Liver (tissue), 7 donors: ENCODE measurements at regions not wholly inside any gene's neighbourhood (a gene's known extent, or its start where the extent isn't known, plus 50 kb on each side); places are given as distances from the start of the nearest gene placed in this dataset.
A peak's percentile ranks its signal among the peaks of the same experiment; 100 is the strongest.

Experiments
- DNase-seq: peaks from one replicate; pipeline ENCODE4 v3.0.0-alpha.2; 2017; ENCODE audit warnings: low spot score
- H3K27ac ChIP-seq, 2 donors: one replicate each; pipeline ENCODE4 v1.7.0; 2013; ENCODE audit warnings: inconsistent platforms in 2 of 2, low read length in 2 of 2, control low read depth in 1 of 2, low read depth in 1 of 2, mild to moderate bottlenecking in 1 of 2
- H3K27me3 ChIP-seq, 4 donors: one replicate each; pipeline versions ENCODE4 v1.6.1 to v1.7.0; 2013; ENCODE audit warnings: low read length in 3 of 4, inconsistent platforms in 1 of 4, mild to moderate bottlenecking in 1 of 4, moderate library complexity in 1 of 4; ENCODE audit not compliant: control insufficient read depth in 4 of 4, insufficient read depth in 4 of 4
- H3K36me3 ChIP-seq, 4 donors: one replicate each; pipeline versions ENCODE4 v1.6.1 to v1.7.0; 2013; ENCODE audit warnings: low read length in 3 of 4, mild to moderate bottlenecking in 3 of 4, low read depth in 1 of 4, moderate library complexity in 1 of 4; ENCODE audit not compliant: control insufficient read depth in 4 of 4, insufficient read depth in 3 of 4
- H3K4me1 ChIP-seq, 4 donors: one replicate each; pipeline versions ENCODE4 v1.6.1 to v1.7.0; 2013; ENCODE audit warnings: low read length in 3 of 4, mild to moderate bottlenecking in 3 of 4, moderate library complexity in 1 of 4; ENCODE audit not compliant: control insufficient read depth in 4 of 4, insufficient read depth in 4 of 4
- H3K4me3 ChIP-seq, 3 donors: one replicate each; pipeline versions ENCODE4 v1.6.1 to v1.7.0; 2013; ENCODE audit warnings: low read length in 3 of 3, control low read depth in 1 of 3, low read depth in 1 of 3, mild to moderate bottlenecking in 1 of 3
- H3K9ac ChIP-seq, 2 donors: one replicate each; pipeline ENCODE4 v1.7.0; 2013; ENCODE audit warnings: low read length in 2 of 2, mild to moderate bottlenecking in 2 of 2, moderate library complexity in 2 of 2, control low read depth in 1 of 2, low read depth in 1 of 2
- H3K9me3 ChIP-seq, 4 donors: one replicate each; pipeline versions ENCODE4 v1.6.1 to v1.7.0; 2013; ENCODE audit warnings: low read length in 3 of 4; ENCODE audit not compliant: control insufficient read depth in 4 of 4
- ATF3 ChIP-seq: IDR thresholded peaks from 2 replicates; pipeline ENCODE4 v1.6.1; 2016; ENCODE audit warnings: antibody characterized with exemption
- FOXA1 ChIP-seq: IDR thresholded peaks from 2 replicates; pipeline ENCODE4 v1.6.1; 2016; ENCODE audit warnings: antibody characterized with exemption
- FOXA2 ChIP-seq: IDR thresholded peaks from 2 replicates; pipeline ENCODE4 v1.6.1; 2016; ENCODE audit warnings: antibody characterized with exemption
- HNF4A ChIP-seq, 2 donors: conservative IDR thresholded peaks; 2 replicates each; pipeline ENCODE4 v1.6.1; 2016; ENCODE audit warnings: antibody characterized with exemption in 2 of 2, mild to moderate bottlenecking in 2 of 2
- HNF4G ChIP-seq: IDR thresholded peaks from 2 replicates; pipeline ENCODE4 v1.6.1; 2016; ENCODE audit warnings: antibody characterized with exemption
- JUND ChIP-seq, 2 donors: IDR thresholded peaks; 2 replicates each; pipeline ENCODE4 v1.6.1; 2016; ENCODE audit warnings: antibody characterized with exemption in 2 of 2
- MAX ChIP-seq: IDR thresholded peaks from 2 replicates; pipeline ENCODE4 v1.6.1; 2016; ENCODE audit warnings: antibody characterized with exemption
- NR2F2 ChIP-seq: IDR thresholded peaks from 2 replicates; pipeline ENCODE4 v1.6.1; 2016; ENCODE audit warnings: antibody characterized with exemption
- RAD21 ChIP-seq, 2 donors: IDR thresholded peaks; 2 replicates each; pipeline ENCODE4 v1.6.1; 2016; ENCODE audit warnings: antibody characterized with exemption in 2 of 2, mild to moderate bottlenecking in 2 of 2
- REST ChIP-seq: IDR thresholded peaks from 2 replicates; pipeline ENCODE4 v1.6.1; 2016; ENCODE audit warnings: antibody characterized with exemption, mild to moderate bottlenecking
- RXRA ChIP-seq, 2 donors: IDR thresholded peaks; 2 replicates each; pipeline ENCODE4 v1.6.1; 2017 to 2018; ENCODE audit warnings: antibody characterized with exemption in 2 of 2, mild to moderate bottlenecking in 1 of 2
- SP1 ChIP-seq: IDR thresholded peaks from 2 replicates; pipeline ENCODE4 v1.6.1; 2018; ENCODE audit warnings: antibody characterized with exemption, mild to moderate bottlenecking
- TAF1 ChIP-seq: conservative IDR thresholded peaks from 2 replicates; pipeline ENCODE4 v1.6.1; 2016; ENCODE audit warnings: antibody characterized with exemption, mild to moderate bottlenecking
- YY1 ChIP-seq: IDR thresholded peaks from 2 replicates; pipeline ENCODE4 v1.6.1; 2016; ENCODE audit warnings: antibody characterized with exemption, mild to moderate bottlenecking
- ZBTB33 ChIP-seq: IDR thresholded peaks from 2 replicates; pipeline ENCODE4 v1.6.1; 2016; ENCODE audit warnings: antibody characterized with exemption
- WGBS: extraction: QIAGEN DNeasy Blood & Tissue Kit; methylation state at CpG from one replicate; pipeline ENCODE4 v1.1.7; 2013; 5-methylcytosine and 5-hydroxymethylcytosine counted together
- donor health status: healthy.
- donor health status: healthy.
- donor health status: healthy.
- donor health status: healthy.

GRCh38 chrX:74009041-74009440, 156.5 kb upstream of the XIST start (continued):
- TF ChIP-seq MAX: no peak
- TF ChIP-seq RAD21 (IDR thresholded peaks at IDR 0.05): no peak
- no peak for TF ChIP-seq NR2F2
- no peak for TF ChIP-seq JUND (IDR thresholded peaks at IDR 0.05)
- TF ChIP-seq SP1: no peak

GRCh38 chrX:73992019-73992418, 139.5 kb upstream of the XIST start:
- Histone ChIP-seq H3K36me3 (peaks cover 0 to 16% (median 3%) of the 10 kb centered on the region in 4 donors), H3K4me1 (no peaks in the 10 kb centered on the region), H3K27me3 (no peaks in the 10 kb centered on the region), H3K4me3 (no peak overlapping the region), H3K9me3 (no peaks in the 10 kb centered on the region), H3K9ac (no peak overlapping the region), H3K27ac (no peak overlapping the region)
- TF ChIP-seq JUND (IDR thresholded peaks at IDR 0.05) (no peak), FOXA1 (no peak), SP1 (peak; percentile 7), HNF4A (conservative IDR thresholded peaks at IDR 0.05) (peak; percentile 26 to 50), ATF3 (peak; percentile 63), RXRA (IDR thresholded peaks at IDR 0.05) (peak; percentile 18 to 38), YY1 (no peak), MAX (no peak), FOXA2 (no peak), ZBTB33 (no peak), TAF1 (no peak)
- 74% methylated on average over 6 of the region's 6 CpGs for WGBS
- no peak for DNase-seq

GRCh38 chrX:73987166-73987565, 134.7 kb upstream of the XIST start:
- Histone ChIP-seq H3K27ac (no peak overlapping the region), H3K36me3 (peaks cover 0 to 3% (median 0%) of the 10 kb centered on the region in 4 donors), H3K4me3 (no peak overlapping the region), H3K9ac (no peak overlapping the region), H3K4me1 (no peaks in the 10 kb centered on the region), H3K9me3 (no peaks in the 10 kb centered on the region), H3K27me3 (no peaks in the 10 kb centered on the region)
- DNase-seq: no peak
- TF ChIP-seq SP1 (no peak), NR2F2 (no peak), HNF4G (no peak), ATF3 (no peak), REST (no peak), ZBTB33 (no peak), TAF1 (no peak)
